Tibial nerve (tissue), 4 donors: ENCODE measurements at regions not wholly inside any gene's neighbourhood (a gene's known extent, or its start where the extent isn't known, plus 50 kb on each side); places are given as distances from the start of the nearest gene placed in this dataset.

Experiments used
- EP300 ChIP-seq, 2 donors: sonication (generic); formaldehyde crosslinking; IDR thresholded peaks; one replicate each; pipeline ENCODE4 v1.6.1; 2017; ENCODE audit warnings: antibody characterized with exemption in 2 of 2, mild to moderate bottlenecking in 1 of 2
- POLR2A ChIP-seq, 2 donors: fragments of 450-650 bp; IDR thresholded peaks; one replicate each; pipeline ENCODE4 v1.6.1; 2017; ENCODE audit warnings: antibody characterized with exemption in 2 of 2, mild to moderate bottlenecking in 2 of 2, moderate library complexity in 2 of 2
- TF ChIP-seq, protein P1 (sequence below), 5 experiments: fragments of 200-600 bp in 3 of 5; fragments of 450-650 bp in 2 of 5; sonication (generic) in 3 of 5; IDR thresholded peaks; one replicate each; pipeline ENCODE4 v1.5.1; 2016 to 2019; ENCODE audit warnings: antibody characterized with exemption in 5 of 5, mild to moderate bottlenecking in 3 of 5, moderate library complexity in 2 of 5

GRCh38 chr4:128676095-128676494 lies 133.4 kb upstream of the JADE1 start:
- no peak for TF ChIP-seq POLR2A (IDR thresholded peaks at IDR 0.05)
- TF ChIP-seq, protein P1, sequence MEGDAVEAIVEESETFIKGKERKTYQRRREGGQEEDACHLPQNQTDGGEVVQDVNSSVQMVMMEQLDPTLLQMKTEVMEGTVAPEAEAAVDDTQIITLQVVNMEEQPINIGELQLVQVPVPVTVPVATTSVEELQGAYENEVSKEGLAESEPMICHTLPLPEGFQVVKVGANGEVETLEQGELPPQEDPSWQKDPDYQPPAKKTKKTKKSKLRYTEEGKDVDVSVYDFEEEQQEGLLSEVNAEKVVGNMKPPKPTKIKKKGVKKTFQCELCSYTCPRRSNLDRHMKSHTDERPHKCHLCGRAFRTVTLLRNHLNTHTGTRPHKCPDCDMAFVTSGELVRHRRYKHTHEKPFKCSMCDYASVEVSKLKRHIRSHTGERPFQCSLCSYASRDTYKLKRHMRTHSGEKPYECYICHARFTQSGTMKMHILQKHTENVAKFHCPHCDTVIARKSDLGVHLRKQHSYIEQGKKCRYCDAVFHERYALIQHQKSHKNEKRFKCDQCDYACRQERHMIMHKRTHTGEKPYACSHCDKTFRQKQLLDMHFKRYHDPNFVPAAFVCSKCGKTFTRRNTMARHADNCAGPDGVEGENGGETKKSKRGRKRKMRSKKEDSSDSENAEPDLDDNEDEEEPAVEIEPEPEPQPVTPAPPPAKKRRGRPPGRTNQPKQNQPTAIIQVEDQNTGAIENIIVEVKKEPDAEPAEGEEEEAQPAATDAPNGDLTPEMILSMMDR (IDR thresholded peaks at IDR 0.05), result no peak
- TF ChIP-seq EP300 (IDR thresholded peaks at IDR 0.05), result no peak
